Stimulated activated CD8-positive, alpha-beta memory T cell treated with anti-CD3 and anti-CD28 coated beads, Interleukin-4, amount 100 ng/mL, for 48 hours (primary cell): ENCODE measurements at regions not wholly inside any gene's neighbourhood (a gene's known extent, or its start where the extent isn't known, plus 50 kb on each side); places are given as distances from the start of the nearest gene placed in this dataset.

ENCODE experiments used
- DNase-seq: peaks from one replicate; pipeline ENCODE4 v3.0.0-alpha.2; 2020

DNA sequence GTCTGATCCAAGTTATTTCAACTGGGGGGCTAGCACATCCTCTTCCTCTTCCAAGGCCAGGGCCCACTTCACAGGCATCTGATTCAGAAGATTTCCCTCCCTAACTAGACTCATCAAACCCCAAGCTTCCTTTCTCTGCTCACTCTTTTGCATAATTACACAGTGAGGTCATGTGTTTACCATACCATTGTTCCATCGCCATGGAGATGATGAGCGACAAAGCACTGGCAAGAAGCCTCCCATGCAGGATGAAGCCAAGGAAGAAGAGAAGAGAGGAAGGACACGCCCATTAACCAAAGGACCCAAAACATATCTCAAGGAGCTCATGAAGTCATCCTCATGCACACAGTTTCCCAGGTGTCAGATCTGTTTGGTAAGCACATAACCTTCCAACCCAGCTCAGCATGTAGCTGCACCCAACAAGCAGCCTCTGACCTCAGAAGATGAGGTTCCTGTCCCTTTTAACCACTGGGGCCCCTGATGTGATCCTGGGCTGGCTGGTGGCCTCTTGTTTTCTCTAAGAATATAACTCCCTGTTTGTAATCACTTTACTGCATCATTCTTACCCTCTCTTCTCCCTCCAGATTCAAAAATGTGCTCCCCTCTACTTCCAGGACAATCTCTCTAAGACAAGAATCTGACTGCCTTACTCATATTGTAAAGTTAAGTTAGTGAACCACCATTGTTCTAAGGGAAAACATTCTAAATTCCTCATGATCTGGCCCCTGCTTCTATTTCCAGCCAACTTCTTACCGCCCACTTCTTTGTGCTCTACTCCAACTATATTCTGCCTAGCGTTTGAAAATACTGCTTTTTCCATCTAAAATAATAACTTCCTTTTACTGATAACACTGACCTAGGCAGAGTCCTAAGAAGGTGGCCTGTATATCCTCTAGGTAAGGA, 190.1 kb downstream of the TTC32 start:
- DNase-seq, result no peak

DNA sequence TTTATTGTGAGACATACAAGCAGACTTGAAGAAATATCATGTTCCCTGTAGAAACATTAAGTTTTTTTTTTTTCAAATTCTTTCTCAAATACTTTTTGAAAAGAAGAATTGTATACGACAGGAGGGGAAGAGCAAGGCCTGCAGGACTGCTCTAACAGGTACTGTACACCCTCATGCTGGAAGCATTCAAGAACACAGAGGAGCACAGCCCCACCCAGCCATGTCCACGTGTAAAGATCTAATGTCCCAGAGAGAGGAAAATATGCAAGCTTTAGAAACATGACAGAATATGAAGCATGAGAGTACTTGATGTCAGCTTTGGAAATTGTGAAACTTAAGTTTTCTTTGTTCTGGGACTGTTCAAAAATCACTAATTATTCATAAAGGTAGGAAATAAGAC, 191.6 kb downstream of the TTC32 start:
- no peak for DNase-seq

DNA sequence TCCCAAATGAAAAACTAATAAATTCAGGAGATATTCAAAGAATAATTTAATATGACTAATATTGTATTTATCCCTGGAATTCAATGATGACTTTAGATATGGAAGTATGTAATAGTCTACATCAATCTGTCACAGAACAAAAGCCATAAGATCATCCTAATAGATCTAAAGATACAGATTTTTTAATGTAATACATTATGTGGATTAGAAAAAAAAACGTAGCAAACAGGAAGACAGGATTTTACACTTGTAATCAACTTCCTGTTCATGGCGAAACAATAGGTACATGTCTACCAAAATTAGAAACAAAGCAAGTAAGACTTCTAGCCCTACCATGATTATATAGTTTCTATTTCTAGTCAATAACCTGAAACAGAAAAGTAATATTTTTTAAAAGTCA, 192.2 kb downstream of the TTC32 start:
- no peak for DNase-seq

DNA sequence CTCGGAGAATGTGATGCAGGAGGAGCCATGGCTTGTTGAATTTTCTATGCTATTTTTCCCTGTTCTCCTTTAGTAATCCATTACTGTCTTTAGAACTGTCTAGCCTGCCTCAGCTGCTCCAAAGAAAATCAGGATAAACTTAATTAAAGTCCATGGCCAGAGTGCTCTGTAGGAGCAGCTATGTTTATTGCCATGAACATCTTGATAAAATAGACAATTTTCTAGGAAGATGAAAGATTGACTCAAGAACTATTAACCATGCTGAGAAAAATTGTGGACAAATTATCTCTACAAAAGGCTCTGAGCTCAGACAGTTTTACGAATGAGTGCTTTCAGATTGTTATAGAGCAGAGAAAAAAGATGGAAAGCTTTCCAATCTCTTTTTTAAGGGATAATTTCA, 193.0 kb downstream of the TTC32 start:
- DNase-seq, result no peak

DNA sequence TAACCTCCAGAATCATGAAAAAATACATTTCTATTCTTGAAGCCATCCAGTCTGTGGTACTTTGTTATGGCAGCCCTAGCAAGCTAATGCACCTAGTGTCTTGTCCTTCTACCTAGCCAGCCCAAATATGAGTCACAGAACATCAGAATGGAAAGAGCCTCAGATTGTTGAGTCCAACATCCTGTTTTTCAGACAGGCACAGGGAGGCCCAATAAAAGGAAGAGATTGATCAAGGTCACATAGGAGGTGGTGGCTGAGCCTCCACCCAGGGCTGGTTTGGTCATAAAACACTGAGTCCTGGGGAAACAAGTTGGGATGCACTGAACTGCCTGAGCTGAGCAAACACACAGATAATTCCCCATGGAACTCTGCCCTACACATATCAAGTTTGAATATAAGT, 195.5 kb downstream of the TTC32 start:
- DNase-seq, result no peak

GRCh38 chr2:19702267-19702666, 199.5 kb downstream of the TTC32 start:
- DNase-seq, result no peak

GRCh38 chr2:19700861-19701585, 200.8 kb downstream of the TTC32 start:
- DNase-seq, result no peak

- no peak for DNase-seq
Observed at GRCh38 chr2:19697131-19697530, 204.7 kb downstream of the TTC32 start.

- no peak for DNase-seq
Observed at GRCh38 chr2:19695706-19696105, 206.1 kb downstream of the TTC32 start.

DNA sequence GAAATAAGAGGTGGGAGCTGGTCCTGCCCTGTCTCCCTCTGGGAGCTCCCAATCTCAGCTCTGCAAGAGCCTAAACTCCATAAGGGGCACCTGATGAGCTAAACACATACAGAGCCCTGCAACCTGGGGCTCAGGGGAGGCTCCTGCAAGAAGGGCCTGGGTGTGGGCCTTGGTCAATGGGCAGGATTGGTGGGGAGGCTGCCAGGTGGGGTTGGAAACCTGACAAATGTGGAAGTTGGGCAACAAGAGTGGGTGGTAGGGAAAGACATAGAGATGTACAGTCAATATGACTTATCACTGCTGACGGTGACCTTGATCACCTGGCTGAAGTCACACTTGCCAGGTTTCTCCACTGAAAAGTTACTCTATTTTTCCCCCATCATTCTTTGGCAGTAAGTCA, 209.9 kb downstream of the TTC32 start:
- DNase-seq, result no peak

DNA sequence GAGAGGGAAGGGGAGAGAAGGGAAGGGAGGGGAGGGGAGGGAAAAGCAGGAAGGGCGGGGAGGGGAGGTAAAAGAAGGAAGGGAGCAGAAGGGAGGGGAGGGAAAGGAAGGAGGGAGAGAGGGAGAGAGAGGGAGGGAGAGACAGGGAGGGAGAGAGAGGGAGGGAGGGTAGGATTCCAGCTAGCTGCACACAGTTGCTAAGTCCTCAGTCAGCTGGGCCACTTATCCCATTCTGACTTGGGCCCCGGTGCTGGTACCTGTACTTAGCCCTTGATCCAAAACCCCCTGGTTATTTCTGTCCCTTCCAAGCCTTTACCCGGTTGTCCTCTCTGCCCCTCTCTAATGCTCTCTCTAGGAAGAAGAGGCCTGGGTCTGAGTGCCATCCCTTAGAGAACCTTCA, 211.4 kb downstream of the TTC32 start:
- no peak for DNase-seq

GRCh38 chr2:19689646-19690168, 212.1 kb downstream of the TTC32 start:
- no peak for DNase-seq

DNA sequence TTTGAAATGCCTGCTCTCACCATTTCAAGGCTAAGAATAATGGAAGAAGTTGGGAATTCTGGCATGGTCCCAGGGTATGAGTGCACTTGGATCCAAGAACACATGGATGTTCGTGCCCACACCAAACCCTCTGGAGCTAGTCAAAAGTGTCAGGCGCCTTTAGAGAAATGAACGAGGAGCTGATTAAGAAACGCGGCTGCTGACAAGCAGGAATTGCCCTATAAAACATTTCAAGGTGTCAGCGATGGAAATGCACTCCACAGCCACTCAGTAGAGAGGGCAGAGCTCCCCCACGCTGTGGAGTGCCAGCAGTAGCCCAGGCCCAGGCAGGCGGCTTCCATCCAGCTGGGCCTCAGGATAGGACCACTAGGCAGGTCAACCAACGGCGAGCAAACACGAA, 213.7 kb downstream of the TTC32 start:
- DNase-seq, result no peak

- DNase-seq, result no peak
Observed at GRCh38 chr2:19687017-19687659, 214.6 kb downstream of the TTC32 start.

- DNase-seq, result no peak
Observed at GRCh38 chr2:19686439-19686838, 215.3 kb downstream of the TTC32 start.

GRCh38 chr2:19685731-19686130, 216.1 kb downstream of the TTC32 start:
- DNase-seq, result no peak

GRCh38 chr2:19684516-19684915, 217.3 kb downstream of the TTC32 start:
- no peak for DNase-seq

- DNase-seq, result no peak
Observed at GRCh38 chr2:19683556-19683955, 218.2 kb downstream of the TTC32 start.

GRCh38 chr2:19682493-19682892, 219.3 kb downstream of the TTC32 start:
- DNase-seq, result no peak

DNA sequence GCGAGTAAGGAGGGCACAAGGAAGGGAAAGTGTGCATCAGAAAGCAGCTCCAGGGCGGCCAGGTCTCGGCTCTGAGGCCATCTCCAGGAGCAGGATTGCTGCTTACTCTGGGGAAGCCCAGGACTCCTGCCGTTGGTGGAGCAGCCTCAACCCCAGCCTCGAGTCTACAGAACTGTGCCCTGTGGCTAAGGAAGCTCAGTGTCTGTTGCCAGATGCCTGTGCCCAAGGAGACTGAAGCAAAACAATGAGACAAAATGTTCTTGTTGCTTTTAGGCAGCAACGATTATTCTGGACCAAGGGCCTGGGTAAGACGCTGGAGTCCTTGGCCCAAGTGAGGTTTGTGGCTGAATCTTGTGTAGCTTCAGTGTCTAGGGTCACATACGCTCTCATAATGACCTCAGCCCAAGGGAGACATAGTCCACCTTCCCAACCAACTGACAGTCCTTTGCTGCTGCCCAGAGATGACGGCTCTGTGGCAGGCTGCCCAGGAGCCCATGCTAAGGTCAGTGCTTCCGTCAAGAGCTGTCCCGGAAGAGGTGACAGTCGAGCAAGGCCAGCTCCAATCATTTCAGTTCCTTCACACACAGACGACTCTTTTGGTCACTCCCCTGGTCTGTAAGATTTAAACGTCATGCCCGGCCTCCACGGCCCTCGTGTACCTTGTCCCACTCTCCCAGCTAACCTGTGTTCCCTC, 223.8 kb downstream of the TTC32 start:
- no peak for DNase-seq

GRCh38 chr2:19677215-19677777, 224.5 kb downstream of the TTC32 start:
- no peak for DNase-seq

DNA sequence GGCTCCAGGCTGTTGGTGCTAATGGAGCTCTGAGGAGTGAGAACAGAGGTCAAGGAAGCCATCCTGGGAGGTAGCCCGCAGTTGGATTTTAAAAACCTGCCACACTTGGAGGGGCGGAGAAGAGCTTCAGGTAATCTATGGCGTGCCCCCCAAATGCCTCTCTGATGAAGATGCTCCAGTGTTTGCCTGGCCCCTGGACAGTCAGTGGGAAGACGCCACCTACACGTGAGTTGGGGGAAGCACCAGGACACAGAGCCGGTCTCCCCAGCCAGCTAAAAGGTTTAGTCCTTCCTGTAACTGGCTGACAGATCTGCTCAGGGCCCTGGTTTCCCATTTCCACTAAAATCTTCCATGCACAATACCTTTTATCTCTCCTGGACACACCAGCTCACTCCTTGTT, 225.0 kb downstream of the TTC32 start:
- DNase-seq, result no peak
